K562 (cell line): ENCODE measurements at regions not wholly inside any gene's neighbourhood (a gene's known extent, or its start where the extent isn't known, plus 50 kb on each side); places are given as distances from the start of the nearest gene placed in this dataset.
A peak's percentile ranks its signal among the peaks of the same experiment; 100 is the strongest.

Source experiments
- CSDE1 ChIP-seq, 2 experiments: fragments of 450-650 bp; IDR thresholded peaks; 2 replicates each; pipeline ENCODE4 v1.6.1; 2016; ENCODE audit warnings: mild to moderate bottlenecking in 1 of 2
- ELF1 ChIP-seq: fragments of 200-800 bp; sonication (Bioruptor generic); IDR thresholded peaks from 2 replicates; pipeline ENCODE4 v1.6.1; 2016; ENCODE audit warnings: missing genetic modification characterization, missing compliant biosample characterization
- KAT2B ChIP-seq: IDR thresholded peaks from one replicate; pipeline ENCODE4 v1.6.1; 2012; ENCODE audit warnings: low read depth, mild to moderate bottlenecking, control low read depth, inconsistent platforms, low read length, moderate library complexity
- MECOM ChIP-seq: fragments of 250-450 bp; sonication (Bioruptor Pico); IDR thresholded peaks from 2 replicates; pipeline ENCODE4 v1.8.0; 2022; ENCODE audit warnings: inconsistent platforms
- MTF1 ChIP-seq: fragments of 250-450 bp; sonication (Bioruptor Pico); IDR thresholded peaks from 2 replicates; pipeline ENCODE4 v1.9.0; 2021; ENCODE audit warnings: moderate library complexity, mild to moderate bottlenecking, inconsistent platforms, borderline replicate concordance
- NCOR1 ChIP-seq: fragments of 450-650 bp; IDR thresholded peaks from 2 replicates; pipeline ENCODE4 v1.6.1; 2016; ENCODE audit warnings: mild to moderate bottlenecking, moderate library complexity
- RBM15 ChIP-seq: fragments of 200-400 bp; formaldehyde crosslinking; IDR thresholded peaks from 2 replicates; pipeline ENCODE4 v1.6.1; 2018; ENCODE audit warnings: mild to moderate bottlenecking, low read length, moderate library complexity; ENCODE audit not compliant: insufficient read depth
- SMAD2 ChIP-seq: fragments of 150-350 bp; IDR thresholded peaks from 2 replicates; pipeline ENCODE4 v1.6.1; 2014; ENCODE audit warnings: low read depth, mild to moderate bottlenecking, low read length
- SMC3 ChIP-seq: conservative IDR thresholded peaks from 2 replicates; pipeline ENCODE4 v1.6.1; 2011; ENCODE audit warnings: low read depth, low read length, improper control_type of control experiment; ENCODE audit not compliant: insufficient read depth
- TBL1XR1 ChIP-seq, 2 experiments: IDR thresholded peaks; 2 replicates each; pipeline ENCODE4 v1.6.1; 2012; ENCODE audit warnings: improper control_type of control experiment in 2 of 2, low read length in 2 of 2, mild to moderate bottlenecking in 1 of 2
- UBTF ChIP-seq, 2 experiments: IDR thresholded peaks; 2 replicates each; pipeline ENCODE4 v1.6.1; 2012; ENCODE audit warnings: improper control_type of control experiment in 2 of 2, low read depth in 2 of 2, low read length in 2 of 2, borderline replicate concordance in 1 of 2
- ZBTB7A ChIP-seq: IDR thresholded peaks from 2 replicates; pipeline ENCODE4 v1.6.1; 2011; ENCODE audit warnings: low read depth, mild to moderate bottlenecking, low read length, moderate library complexity, borderline replicate concordance; ENCODE audit not compliant: control insufficient read depth
- ZNF407 ChIP-seq: fragments of 450-650 bp; IDR thresholded peaks from 2 replicates; pipeline ENCODE4 v1.6.1; 2016; ENCODE audit warnings: low read depth
- ZNF551 ChIP-seq: fragments of 250-450 bp; sonication (Bioruptor Pico); IDR thresholded peaks from 2 replicates; pipeline ENCODE4 v1.5.0; 2021; ENCODE audit warnings: mild to moderate bottlenecking, moderate library complexity
- ZNF778 ChIP-seq: fragments of 450-650 bp; formaldehyde crosslinking; IDR thresholded peaks from 2 replicates; pipeline ENCODE4 v1.4.0; 2020; ENCODE audit warnings: mild to moderate bottlenecking, moderate library complexity
- ZSCAN32 ChIP-seq: fragments of 450-650 bp; formaldehyde crosslinking; IDR thresholded peaks from 2 replicates; pipeline ENCODE4 v1.4.0; 2020; ENCODE audit warnings: mild to moderate bottlenecking, moderate library complexity

GRCh38 chr3:167941234-167941995, 154.3 kb downstream of the GOLIM4 start (continued):
- no peak for TF ChIP-seq ZNF407
- TF ChIP-seq CSDE1 (IDR thresholded peaks at IDR 0.05): no peak
- no peak for TF ChIP-seq SMAD2
- no peak for TF ChIP-seq RBM15
- peak; percentile 91 for TF ChIP-seq NCOR1
- 0 out of 2 replicates have a peak, but pooled peaks have one; percentile 18 for TF ChIP-seq ELF1 (tag)
- TF ChIP-seq ZNF551: no peak
- no peak for TF ChIP-seq ZNF778
- TF ChIP-seq KAT2B: no peak
- TF ChIP-seq TBL1XR1 (IDR thresholded peaks at IDR 0.05; ENCODE audit: low read length in 2 of 2): peak in 1 of 2 experiments; percentile 50; a peak in 2 of 4 replicates
- no peak for TF ChIP-seq UBTF (IDR thresholded peaks at IDR 0.05; ENCODE audit: borderline replicate concordance in 1 of 2, low read depth in 2 of 2, low read length in 2 of 2)
- no peak for TF ChIP-seq ZSCAN32 (CRISPR knock-in tag)
- no peak for TF ChIP-seq SMC3
- no peak for TF ChIP-seq ZBTB7A
- no peak for TF ChIP-seq MTF1 (CRISPR knock-in tag)
- no peak for TF ChIP-seq MECOM
